ENCODE measurements at regions not wholly inside any gene's neighbourhood (a gene's known extent, or its start where the extent isn't known, plus 50 kb on each side); places are given as distances from the start of the nearest gene placed in this dataset.

GRCh38 chr4:3869174-3869572 lies 103.0 kb downstream of the ADRA2C start:
- no peak for TF ChIP-seq POLR2AphosphoS5 (IDR thresholded peaks at IDR 0.05; ENCODE audit: low read depth, low read length)
- TF ChIP-seq REST (IDR thresholded peaks at IDR 0.05; ENCODE audit: insufficient read depth in 1 of 2, low read depth in 2 of 2, low read length in 2 of 2), result no peak
- no peak for TF ChIP-seq TAF1 (IDR thresholded peaks at IDR 0.05; ENCODE audit: borderline replicate concordance, insufficient read depth, low read length)
- TF ChIP-seq SIN3A (IDR thresholded peaks at IDR 0.05; ENCODE audit: borderline replicate concordance, insufficient read depth, low read length), result no peak
- TF ChIP-seq FOXP2 (optimal IDR thresholded peaks at IDR 0.05; ENCODE audit: borderline replicate concordance, extremely low read depth, extremely low read length, insufficient read depth), result no peak

All from PFSK-1 (cell line).